ENCODE measurements at regions not wholly inside any gene's neighbourhood (a gene's known extent, or its start where the extent isn't known, plus 50 kb on each side); places are given as distances from the start of the nearest gene placed in this dataset.

GRCh38 chr15:93789441-93789840 is 441.9 kb upstream of the MCTP2 start:
- H3K27ac ChIP-seq (ENCODE audit: low read depth, low read length): no peak overlapping the region
- ChIA-PET POLR2A (no interaction called here), CTCF (no interaction called here)
- H3K4me1 ChIP-seq (ENCODE audit: control insufficient read depth in 2 of 2, insufficient read depth in 2 of 2, low read length in 2 of 2): no peaks in the 10 kb centered on the region
- no peaks in the 10 kb centered on the region for H3K9me3 ChIP-seq (ENCODE audit: control insufficient read depth in 2 of 3, low read length in 3 of 3)
- H3K27me3 ChIP-seq (ENCODE audit: control insufficient read depth in 2 of 2, insufficient read depth in 2 of 2, low read length in 2 of 2): no peaks in the 10 kb centered on the region
- no peaks in the 10 kb centered on the region for H3K36me3 ChIP-seq (ENCODE audit: control insufficient read depth in 2 of 3, insufficient read depth in 3 of 3, low read length in 3 of 3)
- Mint-ChIP-seq H3K27me3 (peaks cover 0 to 15% (median 14%) of the 10 kb centered on the region in 5 donors), H3K27ac (no peak overlapping the region), H3K4me1 (no peaks in the 10 kb centered on the region), H3K9me3 (peaks cover 0 to 5% (median 0%) of the 10 kb centered on the region in 11 donors), H3K36me3 (no peaks in the 10 kb centered on the region), H3K4me3 (no peak overlapping the region)
- H3K4me3 ChIP-seq (ENCODE audit: low read length): no peak overlapping the region
- intact Hi-C loops (cut with micrococcal nuclease): no loop called here
- DNase-seq (no peak), ATAC-seq (no peak)

GRCh38 chr15:93780073-93780472 is 451.3 kb upstream of the MCTP2 start:
- Mint-ChIP-seq H3K9me3 (peaks cover 0 to 6% (median 1%) of the 10 kb centered on the region in 11 donors), H3K4me1 (no peaks in the 10 kb centered on the region), H3K27ac (no peak overlapping the region), H3K27me3 (no peaks in the 10 kb centered on the region), H3K36me3 (no peaks in the 10 kb centered on the region), H3K4me3 (no peak overlapping the region)
- Histone ChIP-seq H3K4me1 (ENCODE audit: control insufficient read depth in 2 of 2, insufficient read depth in 2 of 2, low read length in 2 of 2) (no peaks in the 10 kb centered on the region), H3K27ac (ENCODE audit: low read depth, low read length) (no peak overlapping the region), H3K4me3 (ENCODE audit: low read length) (no peak overlapping the region), H3K9me3 (ENCODE audit: control insufficient read depth in 2 of 3, low read length in 3 of 3) (no peaks in the 10 kb centered on the region), H3K36me3 (ENCODE audit: control insufficient read depth in 2 of 3, insufficient read depth in 3 of 3, low read length in 3 of 3) (no peaks in the 10 kb centered on the region), H3K27me3 (ENCODE audit: control insufficient read depth in 2 of 2, insufficient read depth in 2 of 2, low read length in 2 of 2) (no peaks in the 10 kb centered on the region)
- ATAC-seq (no peak), DNase-seq (no peak)
- intact Hi-C loops (cut with micrococcal nuclease): no loop called here
- CTCF ChIA-PET: no interaction called here
- POLR2A ChIA-PET: no interaction called here

- POLR2A ChIA-PET: no interaction called here
- CTCF ChIA-PET: no interaction called here
These were observed 452.0 kb upstream of the MCTP2 start for GRCh38 chr15:93779341-93779740.

GRCh38 chr15:93771196-93772030 is 459.9 kb upstream of the MCTP2 start:
- ChIA-PET CTCF (no interaction called here), POLR2A (no interaction called here)
- Histone ChIP-seq H3K36me3 (ENCODE audit: control insufficient read depth in 2 of 3, insufficient read depth in 3 of 3, low read length in 3 of 3) (no peaks in the 10 kb centered on the region), H3K4me1 (ENCODE audit: control insufficient read depth in 2 of 2, insufficient read depth in 2 of 2, low read length in 2 of 2) (no peaks in the 10 kb centered on the region), H3K4me3 (ENCODE audit: low read length) (no peak overlapping the region), H3K27me3 (ENCODE audit: control insufficient read depth in 2 of 2, insufficient read depth in 2 of 2, low read length in 2 of 2) (no peaks in the 10 kb centered on the region), H3K9me3 (ENCODE audit: control insufficient read depth in 2 of 3, low read length in 3 of 3) (no peaks in the 10 kb centered on the region), H3K27ac (ENCODE audit: low read depth, low read length) (no peak overlapping the region)
- H3K27me3 Mint-ChIP-seq: peaks cover 0 to 13% (median 8%) of the 10 kb centered on the region in 5 donors
- DNase-seq: no peak
- no peaks in the 10 kb centered on the region for H3K4me1 Mint-ChIP-seq
- H3K36me3 Mint-ChIP-seq: peaks cover 0 to 7% (median 0%) of the 10 kb centered on the region in 5 donors
- peaks cover 0 to 10% (median 2%) of the 10 kb centered on the region in 11 donors for H3K9me3 Mint-ChIP-seq
- intact Hi-C loops (cut with micrococcal nuclease): no loop called here
- H3K4me3 Mint-ChIP-seq: no peak overlapping the region
- no peak overlapping the region for H3K27ac Mint-ChIP-seq
- no peak for ATAC-seq

More at GRCh38 chr15:93779341-93779740, 452.0 kb upstream of the MCTP2 start:
- no peaks in the 10 kb centered on the region for H3K4me1 Mint-ChIP-seq
- no peak for ATAC-seq
- no peak overlapping the region for H3K4me3 ChIP-seq (ENCODE audit: low read length)
- H3K27ac Mint-ChIP-seq: no peak overlapping the region
- H3K27ac ChIP-seq (ENCODE audit: low read depth, low read length): no peak overlapping the region
- no peaks in the 10 kb centered on the region for H3K36me3 Mint-ChIP-seq
- H3K36me3 ChIP-seq (ENCODE audit: control insufficient read depth in 2 of 3, insufficient read depth in 3 of 3, low read length in 3 of 3): no peaks in the 10 kb centered on the region
- intact Hi-C loops (cut with micrococcal nuclease): no loop called here
- H3K27me3 ChIP-seq (ENCODE audit: control insufficient read depth in 2 of 2, insufficient read depth in 2 of 2, low read length in 2 of 2): no peaks in the 10 kb centered on the region
- no peak for DNase-seq
- no peak overlapping the region for H3K4me3 Mint-ChIP-seq
- no peaks in the 10 kb centered on the region for H3K9me3 ChIP-seq (ENCODE audit: control insufficient read depth in 2 of 3, low read length in 3 of 3)
- peaks cover 0 to 6% (median 1%) of the 10 kb centered on the region in 11 donors for H3K9me3 Mint-ChIP-seq
- H3K27me3 Mint-ChIP-seq: no peaks in the 10 kb centered on the region
- no peaks in the 10 kb centered on the region for H3K4me1 ChIP-seq (ENCODE audit: control insufficient read depth in 2 of 2, insufficient read depth in 2 of 2, low read length in 2 of 2)

- H3K4me1 Mint-ChIP-seq: no peaks in the 10 kb centered on the region
- ChIA-PET CTCF (no interaction called here), POLR2A (interaction anchor here (0.6 kb wide), 1 partner anchor 58 kb away, joined by 3 read pairs; no protein-coding TSS in a partner anchor)
- H3K4me3 ChIP-seq (ENCODE audit: low read length): no peak overlapping the region
- peaks cover 0 to 10% (median 2%) of the 10 kb centered on the region in 11 donors for H3K9me3 Mint-ChIP-seq
- ATAC-seq: no peak
- H3K4me1 ChIP-seq (ENCODE audit: control insufficient read depth in 2 of 2, insufficient read depth in 2 of 2, low read length in 2 of 2): no peaks in the 10 kb centered on the region
- no peaks in the 10 kb centered on the region for H3K9me3 ChIP-seq (ENCODE audit: control insufficient read depth in 2 of 3, low read length in 3 of 3)
- no peaks in the 10 kb centered on the region for H3K36me3 ChIP-seq (ENCODE audit: control insufficient read depth in 2 of 3, insufficient read depth in 3 of 3, low read length in 3 of 3)
- intact Hi-C loops (cut with micrococcal nuclease): no loop called here
- H3K27me3 ChIP-seq (ENCODE audit: control insufficient read depth in 2 of 2, insufficient read depth in 2 of 2, low read length in 2 of 2): no peaks in the 10 kb centered on the region
- no peak overlapping the region for H3K27ac ChIP-seq (ENCODE audit: low read depth, low read length)
- H3K36me3 Mint-ChIP-seq: peaks cover 0 to 7% (median 0%) of the 10 kb centered on the region in 5 donors
- no peak for DNase-seq
- peaks cover 0 to 13% (median 8%) of the 10 kb centered on the region in 5 donors for H3K27me3 Mint-ChIP-seq
- H3K27ac Mint-ChIP-seq: no peak overlapping the region
- no peak overlapping the region for H3K4me3 Mint-ChIP-seq
These were observed 460.6 kb upstream of the MCTP2 start for GRCh38 chr15:93770788-93771187.

- no peaks in the 10 kb centered on the region for H3K36me3 ChIP-seq (ENCODE audit: control insufficient read depth in 2 of 3, insufficient read depth in 3 of 3, low read length in 3 of 3)
- no peaks in the 10 kb centered on the region for H3K4me1 ChIP-seq (ENCODE audit: control insufficient read depth in 2 of 2, insufficient read depth in 2 of 2, low read length in 2 of 2)
- H3K4me3 ChIP-seq (ENCODE audit: low read length): no peak overlapping the region
- H3K4me3 Mint-ChIP-seq: no peak overlapping the region
- no peaks in the 10 kb centered on the region for H3K27me3 ChIP-seq (ENCODE audit: control insufficient read depth in 2 of 2, insufficient read depth in 2 of 2, low read length in 2 of 2)
- ChIA-PET POLR2A (no interaction called here), CTCF (no interaction called here)
- H3K27me3 Mint-ChIP-seq: peaks cover 0 to 17% (median 6%) of the 10 kb centered on the region in 5 donors
- DNase-seq (no peak), ATAC-seq (no peak)
- intact Hi-C loops (cut with micrococcal nuclease): no loop called here
- peaks cover 0 to 2% (median 0%) of the 10 kb centered on the region in 5 donors for H3K36me3 Mint-ChIP-seq
- peaks cover 0 to 10% (median 4%) of the 10 kb centered on the region in 11 donors for H3K9me3 Mint-ChIP-seq
- no peaks in the 10 kb centered on the region for H3K4me1 Mint-ChIP-seq
- H3K27ac Mint-ChIP-seq: no peak overlapping the region
- H3K27ac ChIP-seq (ENCODE audit: low read depth, low read length): no peak overlapping the region
- H3K9me3 ChIP-seq (ENCODE audit: control insufficient read depth in 2 of 3, low read length in 3 of 3): peaks cover 0 to 5% (median 0%) of the 10 kb centered on the region in 3 experiments
These were observed 469.3 kb upstream of the MCTP2 start for GRCh38 chr15:93762036-93762435.

- ATAC-seq (no peak), DNase-seq (no peak)
- H3K4me1 ChIP-seq (ENCODE audit: control insufficient read depth in 2 of 2, insufficient read depth in 2 of 2, low read length in 2 of 2): no peaks in the 10 kb centered on the region
- intact Hi-C loops (cut with micrococcal nuclease): no loop called here
- Mint-ChIP-seq H3K9me3 (peaks cover 0 to 12% (median 6%) of the 10 kb centered on the region in 11 donors), H3K27ac (no peak overlapping the region), H3K4me3 (no peak overlapping the region), H3K27me3 (peaks cover 0 to 6% (median 6%) of the 10 kb centered on the region in 5 donors), H3K36me3 (no peaks in the 10 kb centered on the region), H3K4me1 (no peaks in the 10 kb centered on the region)
- no peak overlapping the region for H3K27ac ChIP-seq (ENCODE audit: low read depth, low read length)
- no peaks in the 10 kb centered on the region for H3K36me3 ChIP-seq (ENCODE audit: control insufficient read depth in 2 of 3, insufficient read depth in 3 of 3, low read length in 3 of 3)
- no peak overlapping the region for H3K4me3 ChIP-seq (ENCODE audit: low read length)
- no peaks in the 10 kb centered on the region for H3K27me3 ChIP-seq (ENCODE audit: control insufficient read depth in 2 of 2, insufficient read depth in 2 of 2, low read length in 2 of 2)
- H3K9me3 ChIP-seq (ENCODE audit: control insufficient read depth in 2 of 3, low read length in 3 of 3): peaks cover 0 to 6% (median 0%) of the 10 kb centered on the region in 3 experiments
- POLR2A ChIA-PET: no interaction called here
- CTCF ChIA-PET: no interaction called here
These were observed 471.7 kb upstream of the MCTP2 start for GRCh38 chr15:93759629-93760028.

Measured in naive thymus-derived CD4-positive, alpha-beta T cell (primary cell).